ENCODE measurements at regions not wholly inside any gene's neighbourhood (a gene's known extent, or its start where the extent isn't known, plus 50 kb on each side); places are given as distances from the start of the nearest gene placed in this dataset.

DNA sequence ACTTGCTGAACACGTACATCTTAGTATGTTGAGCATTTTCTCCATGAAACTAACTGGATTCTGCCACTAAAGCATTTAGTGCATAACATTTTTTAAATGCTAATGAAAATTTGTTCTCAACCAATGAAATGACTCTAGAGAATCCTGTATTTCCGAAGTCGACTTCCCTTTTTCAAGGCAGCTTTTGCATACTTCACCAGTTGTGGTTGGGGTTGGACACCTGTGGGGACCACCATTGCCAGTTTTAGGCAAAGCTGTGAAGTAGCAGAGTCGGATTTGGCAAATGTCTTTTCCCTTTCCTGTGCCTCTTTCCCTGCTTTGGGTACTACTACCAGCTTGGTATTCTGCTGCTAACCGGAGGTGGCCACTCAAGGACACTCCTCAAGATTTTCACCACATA is 349.2 kb downstream of the BCAT1 start:
- H3K4me3 ChIP-seq (ENCODE audit: low read depth, low read length, poor library complexity, severe bottlenecking) = no peak overlapping the region
- TF ChIP-seq, protein P1, sequence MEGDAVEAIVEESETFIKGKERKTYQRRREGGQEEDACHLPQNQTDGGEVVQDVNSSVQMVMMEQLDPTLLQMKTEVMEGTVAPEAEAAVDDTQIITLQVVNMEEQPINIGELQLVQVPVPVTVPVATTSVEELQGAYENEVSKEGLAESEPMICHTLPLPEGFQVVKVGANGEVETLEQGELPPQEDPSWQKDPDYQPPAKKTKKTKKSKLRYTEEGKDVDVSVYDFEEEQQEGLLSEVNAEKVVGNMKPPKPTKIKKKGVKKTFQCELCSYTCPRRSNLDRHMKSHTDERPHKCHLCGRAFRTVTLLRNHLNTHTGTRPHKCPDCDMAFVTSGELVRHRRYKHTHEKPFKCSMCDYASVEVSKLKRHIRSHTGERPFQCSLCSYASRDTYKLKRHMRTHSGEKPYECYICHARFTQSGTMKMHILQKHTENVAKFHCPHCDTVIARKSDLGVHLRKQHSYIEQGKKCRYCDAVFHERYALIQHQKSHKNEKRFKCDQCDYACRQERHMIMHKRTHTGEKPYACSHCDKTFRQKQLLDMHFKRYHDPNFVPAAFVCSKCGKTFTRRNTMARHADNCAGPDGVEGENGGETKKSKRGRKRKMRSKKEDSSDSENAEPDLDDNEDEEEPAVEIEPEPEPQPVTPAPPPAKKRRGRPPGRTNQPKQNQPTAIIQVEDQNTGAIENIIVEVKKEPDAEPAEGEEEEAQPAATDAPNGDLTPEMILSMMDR (IDR thresholded peaks at IDR 0.05; ENCODE audit: low read length) = no peak
- no peak for TF ChIP-seq EZH2 (IDR thresholded peaks at IDR 0.05; ENCODE audit: borderline replicate concordance, low read length)
- H2AFZ ChIP-seq (ENCODE audit: low read length) = no peak overlapping the region
- no peaks in the 10 kb centered on the region for H3F3A ChIP-seq (ENCODE audit: insufficient read depth, low read length)
- H3K9me2 ChIP-seq (ENCODE audit: low read depth, low read length) = no peaks in the 10 kb centered on the region
- no peaks in the 10 kb centered on the region for H4K20me1 ChIP-seq (ENCODE audit: insufficient read depth, low read length)
- no peak overlapping the region for H3K4me2 ChIP-seq (ENCODE audit: low read length)
- no peaks in the 10 kb centered on the region for H3K9me3 ChIP-seq (ENCODE audit: low read length)
- no peaks in the 10 kb centered on the region for H3K36me3 ChIP-seq (ENCODE audit: insufficient read depth, low read length)
- H3K27ac ChIP-seq (ENCODE audit: low read depth, low read length, poor library complexity, severe bottlenecking) = no peak overlapping the region
- no peaks in the 10 kb centered on the region; the same call in 1 of the 2 replicates for H3K27me3 ChIP-seq (ENCODE audit: insufficient read depth, low read length)
- H3K9ac ChIP-seq (ENCODE audit: low read length) = no peak overlapping the region
- no peaks in the 10 kb centered on the region for H3K79me2 ChIP-seq (ENCODE audit: insufficient read depth, low read length)
- no peaks in the 10 kb centered on the region for H3K4me1 ChIP-seq (ENCODE audit: insufficient read depth, low read length, severe bottlenecking)

DNA sequence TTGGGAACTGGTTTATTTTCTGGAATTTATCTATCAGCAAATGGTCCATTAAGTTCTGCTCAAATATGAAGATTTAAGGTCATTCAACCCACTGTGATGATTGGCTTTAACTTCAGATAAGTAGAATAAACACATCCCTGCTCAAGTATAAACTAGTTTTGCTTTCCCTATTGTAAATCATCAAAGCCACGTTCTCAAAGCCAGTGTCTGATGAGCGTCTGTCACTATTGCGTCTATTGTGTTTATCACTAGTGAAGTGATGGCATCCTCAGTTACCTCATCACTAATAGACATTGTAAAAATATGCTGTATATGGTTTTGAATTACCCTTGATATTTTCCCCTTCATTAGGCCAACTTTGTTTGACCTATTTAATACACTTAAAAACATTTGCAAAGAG is 351.3 kb downstream of the BCAT1 start:
- Histone ChIP-seq H4K20me1 (ENCODE audit: insufficient read depth, low read length) (no peaks in the 10 kb centered on the region), H3K9me3 (ENCODE audit: low read length) (no peaks in the 10 kb centered on the region), H3K9ac (ENCODE audit: low read length) (no peak overlapping the region)

DNA sequence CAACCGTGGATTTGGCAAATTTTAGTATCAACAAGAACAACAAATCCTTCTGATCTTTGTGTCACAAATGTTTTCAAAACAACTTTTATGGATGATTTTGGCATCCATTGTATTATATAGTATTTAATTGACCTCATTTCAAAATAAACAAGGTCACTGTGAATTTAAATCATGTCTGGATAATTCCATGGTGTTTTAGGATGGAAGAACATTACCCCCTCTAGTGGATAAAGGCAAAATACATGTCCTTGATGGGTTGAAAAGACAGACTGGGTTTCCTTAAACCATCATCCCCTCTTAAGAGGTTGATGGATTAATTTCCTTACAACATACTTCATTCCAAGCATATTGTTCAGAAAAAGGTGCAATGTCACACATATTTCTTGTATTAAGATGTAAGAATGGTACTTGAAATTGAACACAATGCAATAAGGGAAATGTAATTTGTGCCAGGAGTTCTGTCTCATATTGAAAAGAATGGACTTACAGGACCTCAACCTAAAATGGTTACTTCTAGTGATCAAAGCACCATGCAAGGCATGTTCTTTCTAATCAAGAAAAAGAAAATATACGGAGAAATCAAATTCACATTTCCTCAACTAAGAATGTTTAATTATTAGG is 352.0 kb downstream of the BCAT1 start:
- H3K27ac ChIP-seq (ENCODE audit: low read depth, low read length, poor library complexity, severe bottlenecking) = no peak overlapping the region

More for the DNA sequence above, 351.3 kb downstream of the BCAT1 start:
- Histone ChIP-seq H3K36me3 (ENCODE audit: insufficient read depth, low read length) (no peaks in the 10 kb centered on the region), H3K9me2 (ENCODE audit: low read depth, low read length) (no peaks in the 10 kb centered on the region), H3K4me3 (ENCODE audit: low read depth, low read length, poor library complexity, severe bottlenecking) (no peak overlapping the region), H2AFZ (ENCODE audit: low read length) (no peak overlapping the region), H3K27me3 (ENCODE audit: insufficient read depth, low read length) (no peaks in the 10 kb centered on the region; the same call in 1 of the 2 replicates), H3K4me1 (ENCODE audit: insufficient read depth, low read length, severe bottlenecking) (no peaks in the 10 kb centered on the region), H3K79me2 (ENCODE audit: insufficient read depth, low read length) (no peaks in the 10 kb centered on the region), H3F3A (ENCODE audit: insufficient read depth, low read length) (no peaks in the 10 kb centered on the region), H3K27ac (ENCODE audit: low read depth, low read length, poor library complexity, severe bottlenecking) (no peak overlapping the region), H3K4me2 (ENCODE audit: low read length) (no peak overlapping the region)
- no peak for TF ChIP-seq EZH2 (IDR thresholded peaks at IDR 0.05; ENCODE audit: borderline replicate concordance, low read length)
- TF ChIP-seq, protein P1 (IDR thresholded peaks at IDR 0.05; ENCODE audit: low read length) = no peak

More for the DNA sequence above, 352.0 kb downstream of the BCAT1 start:
- no peak overlapping the region for H3K4me3 ChIP-seq (ENCODE audit: low read depth, low read length, poor library complexity, severe bottlenecking)
- TF ChIP-seq, protein P1 (IDR thresholded peaks at IDR 0.05; ENCODE audit: low read length) = peak; percentile 54; the same call in 1 of the 2 replicates
- no peak for TF ChIP-seq EZH2 (IDR thresholded peaks at IDR 0.05; ENCODE audit: borderline replicate concordance, low read length)
- H3K79me2 ChIP-seq (ENCODE audit: insufficient read depth, low read length) = no peaks in the 10 kb centered on the region
- no peaks in the 10 kb centered on the region for H3K9me3 ChIP-seq (ENCODE audit: low read length)
- H3K9me2 ChIP-seq (ENCODE audit: low read depth, low read length) = no peaks in the 10 kb centered on the region
- no peaks in the 10 kb centered on the region for H3K4me1 ChIP-seq (ENCODE audit: insufficient read depth, low read length, severe bottlenecking)
- H3K4me2 ChIP-seq (ENCODE audit: low read length) = no peak overlapping the region
- no peaks in the 10 kb centered on the region for H4K20me1 ChIP-seq (ENCODE audit: insufficient read depth, low read length)
- no peaks in the 10 kb centered on the region for H3F3A ChIP-seq (ENCODE audit: insufficient read depth, low read length)
- H3K9ac ChIP-seq (ENCODE audit: low read length) = no peak overlapping the region
- no peaks in the 10 kb centered on the region for H3K36me3 ChIP-seq (ENCODE audit: insufficient read depth, low read length)
- no peak overlapping the region for H2AFZ ChIP-seq (ENCODE audit: low read length)
- no peaks in the 10 kb centered on the region; the same call in 1 of the 2 replicates for H3K27me3 ChIP-seq (ENCODE audit: insufficient read depth, low read length)
